K562 (cell line): ENCODE measurements at regions not wholly inside any gene's neighbourhood (a gene's known extent, or its start where the extent isn't known, plus 50 kb on each side); places are given as distances from the start of the nearest gene placed in this dataset.

ENCODE experiments used
- CHD4 ChIP-seq: fragments of 200-600 bp; sonication (generic); IDR thresholded peaks from 3 replicates; pipeline ENCODE4 v1.6.1; 2012; ENCODE audit warnings: low read depth, mild to moderate bottlenecking, mixed read lengths, low read length, inconsistent platforms; ENCODE audit not compliant: insufficient read depth, insufficient replicate concordance, poor library complexity, severe bottlenecking
- CTCFL ChIP-seq: IDR thresholded peaks from 2 replicates; pipeline ENCODE4 v1.6.1; 2011; ENCODE audit warnings: borderline replicate concordance, low read depth, mild to moderate bottlenecking, moderate library complexity, low read length; ENCODE audit not compliant: insufficient read depth, poor library complexity, severe bottlenecking
- ESRRB ChIP-seq: fragments of 250-450 bp; sonication (Bioruptor Pico); IDR thresholded peaks from 2 replicates; pipeline ENCODE4 v1.5.0; 2020; ENCODE audit warnings: mild to moderate bottlenecking, moderate library complexity, borderline replicate concordance
- GTF3C2 ChIP-seq: IDR thresholded peaks from 3 replicates; pipeline ENCODE4 v1.6.1; 2011; ENCODE audit warnings: borderline replicate concordance, mild to moderate bottlenecking, moderate library complexity; ENCODE audit not compliant: insufficient read length; ENCODE audit errors: extremely low read depth
- HSF4 ChIP-seq: fragments of 250-450 bp; sonication (Bioruptor Pico); IDR thresholded peaks from 2 replicates; pipeline ENCODE4 v2.1.2; 2022; ENCODE audit warnings: mild to moderate bottlenecking, moderate library complexity, borderline replicate concordance
- KDM1A ChIP-seq, 2 experiments: fragments of 450-650 bp; IDR thresholded peaks; 2 replicates each; pipeline ENCODE4 v1.6.1; 2016; ENCODE audit warnings: mild to moderate bottlenecking in 2 of 2
- MLX ChIP-seq, 2 experiments: fragments of 450-650 bp in 1 of 2; sonication (generic) in 1 of 2; formaldehyde crosslinking; conservative IDR thresholded peaks; 2 replicates each; pipeline versions ENCODE4 v1.4.0 to v1.8.1; 2020 to 2022; ENCODE audit warnings: mild to moderate bottlenecking in 1 of 2, missing genetic modification reagents in 1 of 2
- POU5F1 ChIP-seq: fragments of 150-350 bp; IDR thresholded peaks from 2 replicates; pipeline ENCODE4 v1.6.1; 2014; ENCODE audit warnings: borderline replicate concordance, low read length, low read depth, mild to moderate bottlenecking; ENCODE audit not compliant: partially characterized antibody
- SMAD3 ChIP-seq: fragments of 450-650 bp; formaldehyde crosslinking; conservative IDR thresholded peaks from 2 replicates; pipeline ENCODE4 v1.4.0; 2020; ENCODE audit warnings: mild to moderate bottlenecking
- SMARCA5 ChIP-seq: fragments of 450-650 bp; IDR thresholded peaks from 2 replicates; pipeline ENCODE4 v1.6.1; 2016
- STAG1 ChIP-seq: sonication (generic); formaldehyde crosslinking; IDR thresholded peaks from 2 replicates; pipeline ENCODE4 v1.5.0; 2020; ENCODE audit warnings: missing genetic modification reagents, borderline replicate concordance
- ZNF316 ChIP-seq: fragments of 450-650 bp; IDR thresholded peaks from 2 replicates; pipeline ENCODE4 v1.6.1; 2016

DNA sequence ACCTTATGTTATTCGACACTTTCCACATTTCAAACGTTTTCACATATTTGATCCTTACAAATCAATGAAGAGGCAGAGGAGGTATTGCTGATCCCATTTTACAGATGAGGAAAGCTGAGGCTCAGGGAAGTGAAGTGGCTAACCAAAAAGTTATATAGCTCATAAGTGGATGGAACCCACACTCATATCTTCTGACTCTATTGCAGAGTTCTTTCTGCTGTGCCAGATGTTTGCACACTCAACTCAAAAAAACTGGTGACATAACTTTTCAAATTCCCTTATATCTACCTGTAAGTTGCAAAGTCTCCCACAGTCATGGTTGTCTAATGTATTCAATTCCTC lies 84.0 kb upstream of the SETMAR start (continued):
- TF ChIP-seq SMARCA5 (peak; percentile 88), KDM1A (IDR thresholded peaks at IDR 0.05) (peak; percentile 80 to 89), ESRRB (CRISPR knock-in tag) (no peak), SMAD3 (CRISPR knock-in tag) (no peak), CHD4 (peak; percentile 65), HSF4 (no peak), MLX (CRISPR knock-in tag; conservative IDR thresholded peaks at IDR 0.05) (no peak), CTCFL (no peak), ZNF316 (no peak), GTF3C2 (no peak), STAG1 (CRISPR knock-in tag) (no peak), POU5F1 (no peak)
